Left lung (tissue), 4 donors: ENCODE measurements at regions not wholly inside any gene's neighbourhood (a gene's known extent, or its start where the extent isn't known, plus 50 kb on each side); places are given as distances from the start of the nearest gene placed in this dataset.

Experiments
- ATAC-seq: fragments of 200-7000 bp; cut with Tn5 transposase; one replicate; pipeline ENCODE4 v1.9.1; 2020; ENCODE audit warnings: moderate library complexity
- DNase-seq, 4 donors: peaks; one replicate each; pipeline ENCODE4 v3.0.0-alpha.2; 2013 to 2020
- H3K27ac ChIP-seq, 2 donors: fragments of 200-600 bp; sonication (generic) in 1 of 2; one replicate each; pipeline versions ENCODE4 v1.5.0 to v1.8.0; 2020 to 2021
- H3K27me3 ChIP-seq, 2 donors: fragments of 200-600 bp; sonication (generic) in 1 of 2; one replicate each; pipeline versions ENCODE4 v1.5.0 to v1.8.0; 2020 to 2021
- H3K36me3 ChIP-seq, 2 donors: fragments of 200-600 bp; sonication (generic) in 1 of 2; one replicate each; pipeline versions ENCODE4 v1.5.0 to v1.8.0; 2020 to 2021
- H3K4me1 ChIP-seq, 2 donors: fragments of 200-600 bp; one replicate each; pipeline ENCODE4 v1.8.0; 2021
- H3K4me3 ChIP-seq, 2 donors: fragments of 200-600 bp; sonication (generic) in 1 of 2; one replicate each; pipeline versions ENCODE4 v1.5.0 to v1.8.0; 2020 to 2021; ENCODE audit warnings: mild to moderate bottlenecking in 1 of 2
- H3K9me3 ChIP-seq, 2 donors: fragments of 200-600 bp; sonication (generic) in 1 of 2; one replicate each; pipeline versions ENCODE4 v1.5.0 to v1.8.0; 2020 to 2021
- intact Hi-C, 2 donors: fragments of 100-400 bp; cut with DNase I; formaldehyde crosslinking; loops; one replicate each; pipeline versions ENCODE4 v1.11.2 to v1.14.2; 2022
- TF ChIP-seq, protein P1 (sequence below), 2 donors: fragments of 200-600 bp; sonication (generic) in 1 of 2; IDR thresholded peaks; one replicate each; pipeline versions ENCODE4 v1.5.0 to v1.8.0; 2021; ENCODE audit warnings: antibody characterized with exemption in 2 of 2
- donor health status: DM: no; HTN: yes; CAD: no.
- donor health status: DM: no; HTN: no; CAD: no.

DNA sequence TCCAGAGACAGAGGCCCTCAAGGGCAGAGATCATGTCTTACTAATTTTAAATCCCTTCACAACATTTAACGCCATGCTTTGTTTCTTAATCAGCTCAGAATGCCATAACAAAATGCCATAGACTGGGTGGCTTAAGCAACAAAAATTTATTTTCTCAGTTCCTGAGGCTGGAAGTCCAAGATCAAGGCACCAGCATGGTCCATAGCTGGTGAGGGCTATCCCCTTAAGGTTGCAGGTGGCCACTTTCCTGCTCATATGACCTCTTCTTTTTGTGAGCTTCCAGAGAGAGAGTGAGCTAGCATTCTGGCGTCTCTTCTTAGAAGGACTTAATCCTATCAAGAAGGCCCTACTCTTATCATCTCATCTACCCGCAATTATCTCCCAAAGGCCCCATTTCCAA is 470.3 kb downstream of the ZNF608 start:
- Histone ChIP-seq H3K4me1 (no peaks in the 10 kb centered on the region), H3K36me3 (no peaks in the 10 kb centered on the region), H3K4me3 (no peak overlapping the region), H3K27me3 (no peaks in the 10 kb centered on the region), H3K27ac (no peak overlapping the region), H3K9me3 (no peaks in the 10 kb centered on the region)
- TF ChIP-seq, protein P1, sequence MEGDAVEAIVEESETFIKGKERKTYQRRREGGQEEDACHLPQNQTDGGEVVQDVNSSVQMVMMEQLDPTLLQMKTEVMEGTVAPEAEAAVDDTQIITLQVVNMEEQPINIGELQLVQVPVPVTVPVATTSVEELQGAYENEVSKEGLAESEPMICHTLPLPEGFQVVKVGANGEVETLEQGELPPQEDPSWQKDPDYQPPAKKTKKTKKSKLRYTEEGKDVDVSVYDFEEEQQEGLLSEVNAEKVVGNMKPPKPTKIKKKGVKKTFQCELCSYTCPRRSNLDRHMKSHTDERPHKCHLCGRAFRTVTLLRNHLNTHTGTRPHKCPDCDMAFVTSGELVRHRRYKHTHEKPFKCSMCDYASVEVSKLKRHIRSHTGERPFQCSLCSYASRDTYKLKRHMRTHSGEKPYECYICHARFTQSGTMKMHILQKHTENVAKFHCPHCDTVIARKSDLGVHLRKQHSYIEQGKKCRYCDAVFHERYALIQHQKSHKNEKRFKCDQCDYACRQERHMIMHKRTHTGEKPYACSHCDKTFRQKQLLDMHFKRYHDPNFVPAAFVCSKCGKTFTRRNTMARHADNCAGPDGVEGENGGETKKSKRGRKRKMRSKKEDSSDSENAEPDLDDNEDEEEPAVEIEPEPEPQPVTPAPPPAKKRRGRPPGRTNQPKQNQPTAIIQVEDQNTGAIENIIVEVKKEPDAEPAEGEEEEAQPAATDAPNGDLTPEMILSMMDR (IDR thresholded peaks at IDR 0.05): no peak
- no peak for DNase-seq
- intact Hi-C loops: no loop called here
- ATAC-seq: no peak

GRCh38 chr5:124274949-124275348 is 471.5 kb downstream of the ZNF608 start:
- ATAC-seq: no peak

DNA sequence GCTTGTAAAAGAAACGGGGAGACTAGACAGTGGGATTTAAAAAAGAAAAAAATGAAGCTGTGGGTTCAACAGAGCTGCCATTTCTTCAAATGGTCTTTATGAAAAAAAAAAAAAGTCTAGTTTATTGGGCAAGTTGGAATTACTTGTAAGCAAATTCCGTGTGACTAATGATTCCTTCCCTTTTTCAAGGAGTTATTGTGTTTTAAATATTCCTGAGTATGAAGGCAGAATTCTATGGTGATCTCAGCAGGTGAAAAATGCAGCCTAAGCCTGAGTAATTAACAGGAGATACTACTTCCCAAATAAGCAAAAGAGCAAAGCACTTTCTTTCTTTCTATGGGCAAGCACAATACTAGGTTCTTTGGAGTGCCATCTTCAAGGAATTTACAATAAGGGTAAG is 481.9 kb downstream of the ZNF608 start:
- intact Hi-C loops: no loop called here
- H3K9me3 ChIP-seq: peaks cover 0 to 2% of the 10 kb centered on the region in 2 donors
- peaks cover 13 to 22% of the 10 kb centered on the region in 2 donors for H3K4me1 ChIP-seq
- TF ChIP-seq, protein P1 (IDR thresholded peaks at IDR 0.05): no peak
- H3K27ac ChIP-seq: no peak overlapping the region
- ATAC-seq (no peak), DNase-seq (no peak)
- H3K27me3 ChIP-seq: no peaks in the 10 kb centered on the region
- H3K4me3 ChIP-seq: no peak overlapping the region
- no peaks in the 10 kb centered on the region for H3K36me3 ChIP-seq

More at GRCh38 chr5:124274949-124275348, 471.5 kb downstream of the ZNF608 start:
- DNase-seq: no peak
- Histone ChIP-seq H3K27ac (no peak overlapping the region), H3K4me1 (no peaks in the 10 kb centered on the region), H3K27me3 (no peaks in the 10 kb centered on the region), H3K36me3 (no peaks in the 10 kb centered on the region), H3K9me3 (no peaks in the 10 kb centered on the region), H3K4me3 (no peak overlapping the region)
- intact Hi-C loops: no loop called here
- TF ChIP-seq, protein P1 (IDR thresholded peaks at IDR 0.05): no peak

DNA sequence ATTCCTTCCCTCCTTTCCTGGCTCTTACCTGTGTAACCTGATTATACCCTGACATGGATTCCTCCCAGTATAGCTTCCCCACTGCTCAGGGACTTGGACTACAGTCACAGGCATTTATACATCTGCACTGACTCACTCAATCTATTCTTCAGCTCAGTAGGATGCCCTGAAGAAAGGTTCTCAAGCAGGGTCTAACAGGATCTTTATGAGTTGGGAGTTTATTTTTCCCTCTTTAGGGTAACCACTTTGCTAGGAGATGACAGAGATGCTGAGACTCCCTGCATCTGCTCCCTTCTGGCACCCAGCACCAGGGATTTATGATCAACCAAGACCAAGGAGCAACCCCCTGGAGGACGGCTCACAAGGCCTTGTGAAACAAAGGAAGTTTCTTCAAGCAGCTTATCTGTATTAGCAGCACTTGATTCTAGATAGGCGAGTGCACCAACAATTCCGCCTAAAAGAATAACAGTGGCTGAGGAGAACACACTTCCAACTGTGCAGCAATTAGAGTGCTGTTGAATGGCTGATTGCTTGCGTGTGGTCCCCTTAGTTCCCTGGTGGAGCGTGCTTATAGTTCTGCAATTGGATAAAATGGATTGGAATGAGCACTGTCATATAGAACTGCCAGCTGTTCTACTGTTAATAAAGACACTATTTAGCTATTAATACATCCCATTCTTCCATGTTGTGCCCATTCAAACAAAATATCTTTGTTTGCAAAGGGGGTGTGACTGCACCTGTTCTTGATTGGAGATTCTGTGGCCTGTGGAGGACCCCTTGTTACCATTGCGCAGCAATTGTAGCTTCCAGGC is 482.6 kb downstream of the ZNF608 start:
- ATAC-seq (peak; percentile 78), DNase-seq (peak in 2 of 4 donors; percentile 42 to 65)

DNA sequence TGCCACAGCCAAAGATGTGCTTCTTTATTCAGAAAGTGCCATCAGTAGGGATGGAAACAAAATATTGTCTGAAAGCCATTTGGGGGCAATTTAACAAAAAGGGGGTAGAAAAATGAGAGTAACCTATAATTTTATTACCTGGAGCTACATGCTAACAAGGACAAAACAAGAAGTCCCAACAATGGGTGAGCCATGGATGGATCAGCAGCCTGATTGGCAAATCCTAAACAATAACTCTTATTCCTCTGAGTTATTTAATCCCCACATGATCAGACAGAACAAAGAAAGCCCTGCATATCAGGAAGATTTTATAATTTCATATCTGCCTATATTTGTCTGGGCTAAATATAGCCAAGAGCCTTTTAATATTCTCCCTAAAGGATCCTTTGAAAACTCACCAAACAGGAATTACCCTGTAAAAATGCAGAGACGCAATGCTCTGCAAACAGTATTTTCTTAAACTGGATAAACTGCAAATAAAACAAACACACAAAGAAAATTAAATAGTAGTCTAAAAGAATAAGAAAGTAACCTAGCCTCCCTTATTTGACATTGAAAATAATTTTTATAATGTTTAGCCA is 483.4 kb downstream of the ZNF608 start:
- intact Hi-C loops: no loop called here
- no peak for DNase-seq
- ATAC-seq: peak; percentile 83
- no peaks in the 10 kb centered on the region for H3K27me3 ChIP-seq
- peaks cover 13 to 22% of the 10 kb centered on the region in 2 donors for H3K4me1 ChIP-seq
- H3K36me3 ChIP-seq: no peaks in the 10 kb centered on the region
- H3K4me3 ChIP-seq: no peak overlapping the region
- no peak overlapping the region for H3K27ac ChIP-seq
- no peaks in the 10 kb centered on the region for H3K9me3 ChIP-seq
- TF ChIP-seq, protein P1 (IDR thresholded peaks at IDR 0.05): no peak

More for the DNA sequence above, 482.6 kb downstream of the ZNF608 start:
- intact Hi-C loops: no loop called here
- H3K27ac ChIP-seq: no peak overlapping the region
- H3K36me3 ChIP-seq: no peaks in the 10 kb centered on the region
- no peaks in the 10 kb centered on the region for H3K27me3 ChIP-seq
- peaks cover 0 to 2% of the 10 kb centered on the region in 2 donors for H3K9me3 ChIP-seq
- H3K4me3 ChIP-seq: no peak overlapping the region
- TF ChIP-seq, protein P1 (IDR thresholded peaks at IDR 0.05): no peak
- peaks cover 13 to 22% of the 10 kb centered on the region in 2 donors for H3K4me1 ChIP-seq
